ENCODE measurements at regions not wholly inside any gene's neighbourhood (a gene's known extent, or its start where the extent isn't known, plus 50 kb on each side); places are given as distances from the start of the nearest gene placed in this dataset.

DNA sequence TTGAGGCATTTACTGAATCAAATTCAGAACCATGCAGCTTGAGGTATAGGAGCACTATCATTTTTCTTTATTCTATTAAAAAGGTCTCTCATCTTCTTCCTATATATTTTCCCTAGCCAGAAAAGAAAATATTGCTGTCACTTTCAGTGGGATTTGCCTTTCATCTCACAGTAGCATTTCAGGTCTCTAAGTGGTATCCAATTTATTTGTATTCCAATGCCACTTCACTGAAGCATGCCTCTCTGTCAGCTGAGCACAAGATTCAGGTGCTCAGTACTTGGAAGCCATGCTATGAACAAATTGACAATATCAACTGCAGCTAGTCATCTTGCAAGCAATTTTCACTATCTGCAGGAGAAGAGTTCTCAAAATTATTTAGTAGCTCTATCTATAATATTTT is 457.2 kb upstream of the SLC39A10 start:
- no peak for TF ChIP-seq POLR2A (IDR thresholded peaks at IDR 0.05)
- TF ChIP-seq POLR2AphosphoS5 (IDR thresholded peaks at IDR 0.05) = no peak

All from breast epithelium (tissue), 3 donors.